HepG2 (cell line): ENCODE measurements at regions not wholly inside any gene's neighbourhood (a gene's known extent, or its start where the extent isn't known, plus 50 kb on each side); places are given as distances from the start of the nearest gene placed in this dataset.

ENCODE experiments used
- ATAC-seq: fragments of 200-7000 bp; cut with Tn5 transposase; 3 replicates; pipeline ENCODE4 v1.9.1; 2020; ENCODE audit warnings: mild to moderate bottlenecking, moderate library complexity
- BruUV-seq: library from RNA; stranded (reverse); fragments of 400-500 nt; replicated peaks from 2 replicates; lab custom pipeline; 2021; lab: Mats Ljungman, UMichigan
- CTCF ChIA-PET: fragments of 300-600 bp; formaldehyde crosslinking; extraction: SDS; loops from one replicate; lab custom pipeline; 2021; ENCODE audit warnings: low total read pairs, inconsistent platforms, low intra/inter-chr PET ratio; lab: Yijun Ruan, JAX
- POLR2A ChIA-PET: fragments of 350-600 bp; sonication (Branson Sonifier 250); formaldehyde crosslinking; loops from one replicate; lab custom pipeline; 2020; ENCODE audit warnings: antibody characterized with exemption, inconsistent platforms; lab: Yijun Ruan, JAX
- DNase-seq: peaks from one replicate; pipeline ENCODE4 v3.0.0-alpha.2; 2015; ENCODE audit warnings: low spot score
- FAIRE-seq: peaks from 3 replicates; lab custom pipeline; 2011; peaks lifted over from hg19 to GRCh38; lab: Jason Lieb, UNC
- H2AFZ ChIP-seq: one replicate; pipeline ENCODE4 v1.6.1; 2011; ENCODE audit warnings: low read length, inconsistent platforms
- H3K27ac ChIP-seq: fragments of 300-600 bp; 3 replicates; pipeline ENCODE4 v1.8.0; 2011; ENCODE audit warnings: mixed run types, mild to moderate bottlenecking, mixed read lengths, low read length, inconsistent platforms; ENCODE audit not compliant: insufficient read depth; ENCODE audit errors: extremely low read length
- H3K27me3 ChIP-seq, 2 experiments: fragments of 200-600 bp in 1 of 2; 2 replicates in 1 of 2; 3 replicates in 1 of 2; pipeline versions ENCODE4 v1.6.0 to v1.8.0; 2011; ENCODE audit warnings: low read length in 2 of 2, mild to moderate bottlenecking in 2 of 2, moderate library complexity in 2 of 2, inconsistent platforms in 1 of 2; ENCODE audit not compliant: insufficient read depth in 2 of 2, control insufficient read depth in 1 of 2
- H3K36me3 ChIP-seq, 2 experiments: fragments of 200-600 bp in 1 of 2; replicated peaks in 1 of 2; 2 replicates in 1 of 2; 3 replicates in 1 of 2; pipeline versions ENCODE4 v1.5.1 to v1.8.0; 2011; ENCODE audit warnings: low read length in 2 of 2, inconsistent platforms in 1 of 2; ENCODE audit not compliant: insufficient read depth in 2 of 2, control insufficient read depth in 1 of 2
- H3K4me1 ChIP-seq: 2 replicates; pipeline ENCODE4 v1.5.1; 2012; ENCODE audit warnings: low read length, inconsistent platforms; ENCODE audit not compliant: insufficient read depth
- H3K4me2 ChIP-seq: 2 replicates; pipeline ENCODE4 v1.6.0; 2011; ENCODE audit warnings: low read depth, low read length, inconsistent platforms
- H3K4me3 ChIP-seq, 3 experiments: fragments of 200-600 bp in 1 of 3; sonication (generic), shearing (Covaris generic) in 1 of 3; replicated peaks in 1 of 3; 2 replicates each; pipeline ENCODE4 v1.5.1; 2011 to 2016; ENCODE audit warnings: low read length in 3 of 3, inconsistent platforms in 2 of 3, low read depth in 2 of 3, mild to moderate bottlenecking in 2 of 3, control low read depth in 1 of 3, mixed read lengths in 1 of 3; ENCODE audit not compliant: insufficient read depth in 1 of 3
- H3K79me2 ChIP-seq: one replicate; pipeline ENCODE4 v1.6.1; 2011; ENCODE audit warnings: low read length, inconsistent platforms; ENCODE audit not compliant: insufficient read depth
- H3K9ac ChIP-seq: 2 replicates; pipeline ENCODE4 v1.6.0; 2011; ENCODE audit warnings: mild to moderate bottlenecking, low read depth, low read length, inconsistent platforms; ENCODE audit not compliant: insufficient read depth
- H3K9me3 ChIP-seq: 2 replicates; pipeline ENCODE4 v1.5.1; 2012; ENCODE audit warnings: mild to moderate bottlenecking, low read length
- H4K20me1 ChIP-seq: 2 replicates; pipeline ENCODE4 v1.6.0; 2011; ENCODE audit warnings: inconsistent platforms, mild to moderate bottlenecking, low read length, moderate library complexity; ENCODE audit not compliant: insufficient read depth
- AKAP8 ChIP-seq: sonication (generic); formaldehyde crosslinking; IDR thresholded peaks from 2 replicates; pipeline ENCODE4 v1.5.1; 2020; ENCODE audit warnings: mild to moderate bottlenecking, missing genetic modification reagents
- ELF1 ChIP-seq: sonication (generic); formaldehyde crosslinking; IDR thresholded peaks from 2 replicates; pipeline ENCODE4 v1.4.0; 2020; ENCODE audit warnings: missing genetic modification reagents
- GATAD1 ChIP-seq: IDR thresholded peaks from 2 replicates; pipeline ENCODE4 v1.6.1; 2016; ENCODE audit warnings: missing genetic modification reagents, missing compliant biosample characterization
- GPN1 ChIP-seq: sonication (generic); formaldehyde crosslinking; IDR thresholded peaks from 2 replicates; pipeline ENCODE4 v1.5.1; 2020; ENCODE audit warnings: missing genetic modification reagents, borderline replicate concordance
- HDAC6 ChIP-seq: fragments of 200-600 bp; sonication (generic); IDR thresholded peaks from 2 replicates; pipeline ENCODE4 v1.7.0; 2017; ENCODE audit warnings: mild to moderate bottlenecking, antibody characterized with exemption, low read length, low read depth
- KLF12 ChIP-seq: sonication (generic); formaldehyde crosslinking; IDR thresholded peaks from 2 replicates; pipeline ENCODE4 v1.4.0; 2020; ENCODE audit warnings: missing genetic modification reagents, borderline replicate concordance
- KLF15 ChIP-seq: sonication (generic); formaldehyde crosslinking; IDR thresholded peaks from 2 replicates; pipeline ENCODE4 v1.8.1; 2023; ENCODE audit warnings: borderline replicate concordance, mild to moderate bottlenecking, inconsistent platforms, missing genetic modification reagents, mixed read lengths
- MYC ChIP-seq: sonication (generic); formaldehyde crosslinking; IDR thresholded peaks from 2 replicates; pipeline ENCODE4 v1.9.0; 2021; ENCODE audit warnings: missing genetic modification reagents, borderline replicate concordance
- NCOA1 ChIP-seq: sonication (generic); formaldehyde crosslinking; IDR thresholded peaks from 2 replicates; pipeline ENCODE4 v1.9.0; 2021; ENCODE audit warnings: missing genetic modification reagents
- SIN3A ChIP-seq: IDR thresholded peaks from 2 replicates; pipeline ENCODE4 v1.6.1; 2011; ENCODE audit warnings: low read depth, mild to moderate bottlenecking, control low read depth, low read length, borderline replicate concordance
- SP2 ChIP-seq: sonication (generic); formaldehyde crosslinking; IDR thresholded peaks from 2 replicates; pipeline ENCODE4 v1.5.1; 2020; ENCODE audit warnings: mild to moderate bottlenecking, missing genetic modification reagents
- SRSF4 ChIP-seq: fragments of 200-400 bp; formaldehyde crosslinking; IDR thresholded peaks from one replicate; pipeline ENCODE4 v1.6.1; 2018; ENCODE audit warnings: mild to moderate bottlenecking, low read depth, low read length, moderate library complexity; ENCODE audit not compliant: poor library complexity, severe bottlenecking
- ZMYM3 ChIP-seq: sonication (generic); formaldehyde crosslinking; IDR thresholded peaks from 2 replicates; pipeline ENCODE4 v1.5.1; 2020; ENCODE audit warnings: mild to moderate bottlenecking, missing genetic modification reagents
- ZNF460 ChIP-seq: sonication (generic); formaldehyde crosslinking; IDR thresholded peaks from 2 replicates; pipeline ENCODE4 v1.5.1; 2020; ENCODE audit warnings: missing genetic modification reagents, mild to moderate bottlenecking, borderline replicate concordance
- WGBS: methylation state at CpG from one replicate; pipeline ENCODE4 v1.1.6; 2017; ENCODE audit warnings: low lambda C conversion rate; 5-methylcytosine and 5-hydroxymethylcytosine counted together
- in situ Hi-C: cut with HindIII; loops from 2 replicates; pipeline ENCODE4 v1.10.0; 2017; ENCODE audit warnings: low pct_unique_long_range_greater_than_20kb; ENCODE audit not compliant: extremely low pct_ligation_motif_present
- intact Hi-C: fragments of 100-400 bp; cut with micrococcal nuclease; formaldehyde crosslinking; loops from one replicate; pipeline ENCODE4 v1.10.0; 2022; ENCODE audit not compliant: unreplicated experiment
- TF ChIP-seq, protein P1 (sequence below): sonication (generic); formaldehyde crosslinking; conservative IDR thresholded peaks from 2 replicates; pipeline ENCODE4 v1.8.0; 2022; ENCODE audit warnings: mild to moderate bottlenecking, moderate library complexity, missing genetic modification reagents
- TF ChIP-seq, protein P2 (sequence below): sonication (generic); formaldehyde crosslinking; IDR thresholded peaks from 2 replicates; pipeline ENCODE4 v1.8.1; 2022; ENCODE audit warnings: mild to moderate bottlenecking, missing genetic modification reagents
- TF ChIP-seq, protein P3 (sequence below): sonication (generic); formaldehyde crosslinking; IDR thresholded peaks from 2 replicates; pipeline ENCODE4 v1.4.0; 2020; ENCODE audit warnings: missing genetic modification reagents, borderline replicate concordance

DNA sequence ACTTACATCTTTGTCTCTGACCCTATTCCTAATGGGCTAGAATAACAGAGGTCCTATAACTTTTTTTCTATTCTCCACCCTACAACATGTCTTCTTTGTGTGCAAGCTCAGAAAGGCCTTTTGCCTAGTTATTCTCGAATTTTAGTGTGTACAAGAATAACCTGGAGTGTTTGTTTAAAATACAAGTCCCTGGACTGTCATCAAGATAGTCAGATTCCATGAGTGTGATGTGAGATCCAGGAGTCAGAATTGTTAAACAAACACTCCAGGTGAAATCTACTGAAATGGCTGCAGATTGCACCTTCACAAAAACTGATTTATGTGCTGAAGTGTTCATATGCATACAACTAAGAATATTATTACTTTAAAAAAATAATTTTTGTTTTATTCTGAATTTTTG is 114.4 kb upstream of the DIO2 start (continued):
- TF ChIP-seq, protein P1, sequence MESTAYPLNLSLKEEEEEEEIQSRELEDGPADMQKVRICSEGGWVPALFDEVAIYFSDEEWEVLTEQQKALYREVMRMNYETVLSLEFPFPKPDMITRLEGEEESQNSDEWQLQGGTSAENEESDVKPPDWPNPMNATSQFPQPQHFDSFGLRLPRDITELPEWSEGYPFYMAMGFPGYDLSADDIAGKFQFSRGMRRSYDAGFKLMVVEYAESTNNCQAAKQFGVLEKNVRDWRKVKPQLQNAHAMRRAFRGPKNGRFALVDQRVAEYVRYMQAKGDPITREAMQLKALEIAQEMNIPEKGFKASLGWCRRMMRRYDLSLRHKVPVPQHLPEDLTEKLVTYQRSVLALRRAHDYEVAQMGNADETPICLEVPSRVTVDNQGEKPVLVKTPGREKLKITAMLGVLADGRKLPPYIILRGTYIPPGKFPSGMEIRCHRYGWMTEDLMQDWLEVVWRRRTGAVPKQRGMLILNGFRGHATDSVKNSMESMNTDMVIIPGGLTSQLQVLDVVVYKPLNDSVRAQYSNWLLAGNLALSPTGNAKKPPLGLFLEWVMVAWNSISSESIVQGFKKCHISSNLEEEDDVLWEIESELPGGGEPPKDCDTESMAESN (CRISPR knock-in tag), result no peak
- no peak for TF ChIP-seq SP2

DNA sequence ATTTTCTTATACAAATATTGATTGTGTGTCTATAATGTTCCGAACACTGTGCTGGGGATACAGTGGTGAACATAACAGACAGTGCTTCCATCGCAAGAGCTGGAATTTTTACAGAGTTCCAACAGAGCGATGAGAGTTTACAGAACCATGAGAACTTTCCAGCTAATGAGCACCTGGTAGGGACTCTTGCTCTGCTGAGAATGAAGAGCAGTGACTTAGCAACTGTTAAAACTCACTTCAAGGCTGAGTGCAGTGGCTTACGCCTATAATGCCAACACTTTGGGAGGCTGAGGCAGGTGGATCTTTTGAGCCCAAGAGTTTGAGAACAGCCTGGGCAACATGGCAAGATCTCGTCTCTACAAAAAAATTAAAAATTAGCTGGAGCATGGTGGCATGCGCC is 113.8 kb upstream of the DIO2 start:
- no peak overlapping the region for H3K9ac ChIP-seq
- H4K20me1 ChIP-seq, result no peaks in the 10 kb centered on the region
- CTCF ChIA-PET, result no interaction called here
- H3K79me2 ChIP-seq, result no peaks in the 10 kb centered on the region
- H3K27ac ChIP-seq, result no peak overlapping the region
- DNase-seq (no peak), FAIRE-seq (no peak), ATAC-seq (no peak)
- no peak overlapping the region for H3K4me2 ChIP-seq
- BruUV-seq, result no TSS peak
- no peak overlapping the region for H3K4me3 ChIP-seq
- intact Hi-C loops (no loop called here), in situ Hi-C loops (no loop called here)
- POLR2A ChIA-PET, result no interaction called here
- 47% methylated on average over 6 of the region's 6 CpGs for WGBS
- no peaks in the 10 kb centered on the region for H3K36me3 ChIP-seq
- H3K9me3 ChIP-seq, result no peaks in the 10 kb centered on the region
- no peaks in the 10 kb centered on the region for H3K4me1 ChIP-seq
- H2AFZ ChIP-seq, result no peak overlapping the region
- H3K27me3 ChIP-seq, result no peaks in the 10 kb centered on the region
- TF ChIP-seq ELF1 (CRISPR knock-in tag) (no peak), ZMYM3 (CRISPR knock-in tag) (no peak), KLF12 (no peak), GPN1 (CRISPR knock-in tag) (no peak), ZNF460 (CRISPR knock-in tag) (no peak), NCOA1 (CRISPR knock-in tag) (no peak), HDAC6 (no peak), SIN3A (no peak), SRSF4 (no peak), KLF15 (CRISPR knock-in tag) (no peak), AKAP8 (CRISPR knock-in tag) (no peak), MYC (CRISPR knock-in tag) (no peak), GATAD1 (no peak)
- TF ChIP-seq, protein P2, sequence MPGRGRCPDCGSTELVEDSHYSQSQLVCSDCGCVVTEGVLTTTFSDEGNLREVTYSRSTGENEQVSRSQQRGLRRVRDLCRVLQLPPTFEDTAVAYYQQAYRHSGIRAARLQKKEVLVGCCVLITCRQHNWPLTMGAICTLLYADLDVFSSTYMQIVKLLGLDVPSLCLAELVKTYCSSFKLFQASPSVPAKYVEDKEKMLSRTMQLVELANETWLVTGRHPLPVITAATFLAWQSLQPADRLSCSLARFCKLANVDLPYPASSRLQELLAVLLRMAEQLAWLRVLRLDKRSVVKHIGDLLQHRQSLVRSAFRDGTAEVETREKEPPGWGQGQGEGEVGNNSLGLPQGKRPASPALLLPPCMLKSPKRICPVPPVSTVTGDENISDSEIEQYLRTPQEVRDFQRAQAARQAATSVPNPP (CRISPR knock-in tag), result no peak
- TF ChIP-seq, protein P3, sequence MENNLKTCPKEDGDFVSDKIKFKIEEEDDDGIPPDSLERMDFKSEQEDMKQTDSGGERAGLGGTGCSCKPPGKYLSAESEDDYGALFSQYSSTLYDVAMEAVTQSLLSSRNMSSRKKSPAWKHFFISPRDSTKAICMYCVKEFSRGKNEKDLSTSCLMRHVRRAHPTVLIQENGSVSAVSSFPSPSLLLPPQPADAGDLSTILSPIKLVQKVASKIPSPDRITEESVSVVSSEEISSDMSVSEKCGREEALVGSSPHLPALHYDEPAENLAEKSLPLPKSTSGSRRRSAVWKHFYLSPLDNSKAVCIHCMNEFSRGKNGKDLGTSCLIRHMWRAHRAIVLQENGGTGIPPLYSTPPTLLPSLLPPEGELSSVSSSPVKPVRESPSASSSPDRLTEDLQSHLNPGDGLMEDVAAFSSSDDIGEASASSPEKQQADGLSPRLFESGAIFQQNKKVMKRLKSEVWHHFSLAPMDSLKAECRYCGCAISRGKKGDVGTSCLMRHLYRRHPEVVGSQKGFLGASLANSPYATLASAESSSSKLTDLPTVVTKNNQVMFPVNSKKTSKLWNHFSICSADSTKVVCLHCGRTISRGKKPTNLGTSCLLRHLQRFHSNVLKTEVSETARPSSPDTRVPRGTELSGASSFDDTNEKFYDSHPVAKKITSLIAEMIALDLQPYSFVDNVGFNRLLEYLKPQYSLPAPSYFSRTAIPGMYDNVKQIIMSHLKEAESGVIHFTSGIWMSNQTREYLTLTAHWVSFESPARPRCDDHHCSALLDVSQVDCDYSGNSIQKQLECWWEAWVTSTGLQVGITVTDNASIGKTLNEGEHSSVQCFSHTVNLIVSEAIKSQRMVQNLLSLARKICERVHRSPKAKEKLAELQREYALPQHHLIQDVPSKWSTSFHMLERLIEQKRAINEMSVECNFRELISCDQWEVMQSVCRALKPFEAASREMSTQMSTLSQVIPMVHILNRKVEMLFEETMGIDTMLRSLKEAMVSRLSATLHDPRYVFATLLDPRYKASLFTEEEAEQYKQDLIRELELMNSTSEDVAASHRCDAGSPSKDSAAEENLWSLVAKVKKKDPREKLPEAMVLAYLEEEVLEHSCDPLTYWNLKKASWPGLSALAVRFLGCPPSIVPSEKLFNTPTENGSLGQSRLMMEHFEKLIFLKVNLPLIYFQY, result no peak
